Hepatocyte (in vitro differentiated cells): ENCODE measurements at regions not wholly inside any gene's neighbourhood (a gene's known extent, or its start where the extent isn't known, plus 50 kb on each side); places are given as distances from the start of the nearest gene placed in this dataset.
A peak's percentile ranks its signal among the peaks of the same experiment; 100 is the strongest.

Experiments used
- DNase-seq: peaks from one replicate; pipeline ENCODE4 v3.0.0-alpha.2; 2016; ENCODE audit warnings: low spot score
- H2AFZ ChIP-seq: fragments of 200-600 bp; sonication (generic); 2 replicates; pipeline ENCODE4 v1.6.0; 2016; ENCODE audit warnings: antibody characterized with exemption, mild to moderate bottlenecking
- H3K27ac ChIP-seq: fragments of 200-600 bp; sonication (generic); 2 replicates; pipeline ENCODE4 v1.5.1; 2016; ENCODE audit warnings: mild to moderate bottlenecking
- H3K27me3 ChIP-seq: fragments of 200-600 bp; sonication (generic); 2 replicates; pipeline ENCODE4 v1.6.1; 2016
- H3K36me3 ChIP-seq: fragments of 200-600 bp; sonication (generic); replicated peaks from 2 replicates; pipeline ENCODE4 v1.5.1; 2016; ENCODE audit warnings: low read depth; ENCODE audit not compliant: insufficient read depth
- H3K4me1 ChIP-seq: fragments of 200-600 bp; sonication (generic); 2 replicates; pipeline ENCODE4 v1.5.1; 2016; ENCODE audit warnings: mild to moderate bottlenecking, moderate library complexity; ENCODE audit not compliant: insufficient read depth
- H3K4me2 ChIP-seq: fragments of 200-600 bp; sonication (generic); 2 replicates; pipeline ENCODE4 v1.6.0; 2016
- H3K4me3 ChIP-seq: fragments of 200-600 bp; sonication (generic); 2 replicates; pipeline ENCODE4 v1.5.1; 2016; ENCODE audit warnings: mild to moderate bottlenecking
- H3K79me2 ChIP-seq: fragments of 200-600 bp; sonication (generic); 2 replicates; pipeline ENCODE4 v1.6.0; 2017; ENCODE audit warnings: mild to moderate bottlenecking
- H3K9me2 ChIP-seq: fragments of 200-600 bp; sonication (generic); replicated peaks from 2 replicates; pipeline ENCODE4 v1.6.0; 2017; ENCODE audit warnings: mild to moderate bottlenecking; ENCODE audit not compliant: insufficient read depth
- H3K9me3 ChIP-seq: fragments of 200-600 bp; sonication (generic); 2 replicates; pipeline ENCODE4 v1.5.1; 2016; ENCODE audit warnings: low read depth, mild to moderate bottlenecking
- H4K20me1 ChIP-seq: fragments of 200-600 bp; sonication (generic); 2 replicates; pipeline ENCODE4 v1.6.0; 2016; ENCODE audit warnings: mild to moderate bottlenecking; ENCODE audit not compliant: insufficient read depth, poor library complexity, severe bottlenecking
- CTCF ChIP-seq: fragments of 200-600 bp; sonication (generic); IDR thresholded peaks from 2 replicates; pipeline ENCODE4 v1.5.1; 2016; ENCODE audit warnings: antibody characterized with exemption, mild to moderate bottlenecking; ENCODE audit not compliant: poor library complexity
- EZH2 ChIP-seq: fragments of 200-600 bp; sonication (generic); IDR thresholded peaks from 2 replicates; pipeline ENCODE4 v1.6.1; 2016; ENCODE audit warnings: antibody characterized with exemption, mild to moderate bottlenecking, borderline replicate concordance
- EZH2phosphoT487 ChIP-seq: fragments of 200-600 bp; sonication (generic); IDR thresholded peaks from one replicate; pipeline ENCODE4 v1.6.1; 2018; ENCODE audit warnings: antibody characterized with exemption, mild to moderate bottlenecking, low read depth, moderate library complexity; ENCODE audit not compliant: unreplicated experiment, severe bottlenecking
- WGBS: methylation state at CpG from one replicate; pipeline ENCODE4 v1.1.6; 2016; ENCODE audit warnings: low lambda C conversion rate; ENCODE audit errors: missing lambda C conversion rate; 5-methylcytosine and 5-hydroxymethylcytosine counted together

- no peaks in the 10 kb centered on the region for H3K9me3 ChIP-seq
- no peaks in the 10 kb centered on the region for H3K9me2 ChIP-seq
- no peaks in the 10 kb centered on the region for H3K27me3 ChIP-seq
- no peak overlapping the region for H3K27ac ChIP-seq
- no peaks in the 10 kb centered on the region for H3K36me3 ChIP-seq
- no peak for DNase-seq
- H2AFZ ChIP-seq = no peak overlapping the region
- no peak overlapping the region for H3K4me2 ChIP-seq
- H3K4me3 ChIP-seq = no peak overlapping the region
- TF ChIP-seq EZH2phosphoT487 (no peak), CTCF (no peak), EZH2 (no peak)
- 85% methylated on average over 3 of the region's 3 CpGs for WGBS
- no peaks in the 10 kb centered on the region for H3K79me2 ChIP-seq
- no peaks in the 10 kb centered on the region for H3K4me1 ChIP-seq
- H4K20me1 ChIP-seq = no peaks in the 10 kb centered on the region
Observed at GRCh38 chr13:92994056-92994455, 232.6 kb upstream of the GPC6 start.

GRCh38 chr13:93001866-93002461, 224.6 kb upstream of the GPC6 start:
- Histone ChIP-seq H2AFZ (no peak overlapping the region), H3K4me2 (no peak overlapping the region), H3K79me2 (no peaks in the 10 kb centered on the region), H3K36me3 (no peaks in the 10 kb centered on the region), H3K27me3 (no peaks in the 10 kb centered on the region), H3K9me2 (no peaks in the 10 kb centered on the region), H3K4me1 (no peaks in the 10 kb centered on the region), H3K27ac (no peak overlapping the region), H4K20me1 (no peaks in the 10 kb centered on the region), H3K9me3 (no peaks in the 10 kb centered on the region), H3K4me3 (no peak overlapping the region)
- TF ChIP-seq EZH2 = no peak
- WGBS = 76% methylated on average over 5 of the region's 5 CpGs
- DNase-seq = no peak

- Histone ChIP-seq H3K4me2 (no peak overlapping the region), H3K36me3 (no peaks in the 10 kb centered on the region), H3K4me1 (no peaks in the 10 kb centered on the region), H4K20me1 (no peaks in the 10 kb centered on the region), H3K79me2 (no peaks in the 10 kb centered on the region), H3K9me3 (no peaks in the 10 kb centered on the region), H3K27ac (no peak overlapping the region), H3K4me3 (no peak overlapping the region), H2AFZ (no peak overlapping the region), H3K27me3 (no peaks in the 10 kb centered on the region), H3K9me2 (no peaks in the 10 kb centered on the region)
- TF ChIP-seq CTCF (no peak), EZH2 (no peak), EZH2phosphoT487 (no peak)
- DNase-seq = no peak
- 94% methylated on average over 3 of the region's 3 CpGs for WGBS
Observed at GRCh38 chr13:93003531-93003930, 223.1 kb upstream of the GPC6 start.

- Histone ChIP-seq H2AFZ (no peak overlapping the region), H3K4me2 (no peak overlapping the region), H3K79me2 (no peaks in the 10 kb centered on the region), H3K9me2 (no peaks in the 10 kb centered on the region), H3K4me1 (no peaks in the 10 kb centered on the region), H3K27me3 (no peaks in the 10 kb centered on the region), H3K27ac (no peak overlapping the region), H3K4me3 (no peak overlapping the region), H3K36me3 (no peaks in the 10 kb centered on the region), H4K20me1 (no peaks in the 10 kb centered on the region), H3K9me3 (no peaks in the 10 kb centered on the region)
- peak; percentile 14 for TF ChIP-seq CTCF
- TF ChIP-seq EZH2 = no peak
- no peak for TF ChIP-seq EZH2phosphoT487
- DNase-seq = no peak
Observed at GRCh38 chr13:93004919-93005318, 221.7 kb upstream of the GPC6 start.
